H1 (cell line): ENCODE measurements at regions not wholly inside any gene's neighbourhood (a gene's known extent, or its start where the extent isn't known, plus 50 kb on each side); places are given as distances from the start of the nearest gene placed in this dataset.

Experiments
- CBX5 ChIP-seq: fragments of 300-800, 300-1000 bp; sonication (generic); IDR thresholded peaks from 2 replicates; pipeline ENCODE4 v1.7.1; 2016; ENCODE audit warnings: antibody characterized with exemption, low read length, low read depth
- EZH2 ChIP-seq: fragments of 200-600 bp; sonication (generic); IDR thresholded peaks from 2 replicates; pipeline ENCODE4 v1.7.1; 2012; ENCODE audit warnings: low read depth, mild to moderate bottlenecking, moderate library complexity, low read length, inconsistent platforms; ENCODE audit not compliant: severe bottlenecking
- GABPA ChIP-seq: IDR thresholded peaks from 2 replicates; pipeline ENCODE4 v1.6.1; 2011; ENCODE audit warnings: mild to moderate bottlenecking, low read length, moderate library complexity, borderline replicate concordance; ENCODE audit not compliant: insufficient read depth
- GTF2F1 ChIP-seq: IDR thresholded peaks from 2 replicates; pipeline ENCODE4 v1.6.1; 2012; ENCODE audit warnings: low read depth, low read length, improper control_type of control experiment, borderline replicate concordance
- HDAC2 ChIP-seq, 2 experiments: fragments of 300-600 bp in 1 of 2; sonication (generic) in 1 of 2; IDR thresholded peaks; 2 replicates each; pipeline ENCODE4 v1.6.1; 2011 to 2012; ENCODE audit warnings: low read depth in 2 of 2, low read length in 2 of 2, mild to moderate bottlenecking in 2 of 2, moderate library complexity in 2 of 2, borderline replicate concordance in 1 of 2, inconsistent platforms in 1 of 2
- KDM5A ChIP-seq: fragments of 200-600 bp; IDR thresholded peaks from 2 replicates; pipeline ENCODE4 v1.7.1; 2012; ENCODE audit warnings: mild to moderate bottlenecking, low read length, inconsistent platforms, mixed read lengths
- POLR2A ChIP-seq, 2 experiments: IDR thresholded peaks; 1 replicate in 1 of 2; 2 replicates in 1 of 2; pipeline ENCODE4 v1.6.1; 2011; ENCODE audit warnings: low read depth in 2 of 2, low read length in 2 of 2, mild to moderate bottlenecking in 2 of 2; ENCODE audit errors: control extremely low read depth in 1 of 2

- TF ChIP-seq POLR2A (IDR thresholded peaks at IDR 0.05; ENCODE audit: control extremely low read depth in 1 of 2, low read depth in 2 of 2, low read length in 2 of 2) = no peak
- TF ChIP-seq HDAC2 (IDR thresholded peaks at IDR 0.05; ENCODE audit: borderline replicate concordance in 1 of 2, low read depth in 2 of 2, low read length in 2 of 2) = no peak
- no peak for TF ChIP-seq KDM5A
- no peak for TF ChIP-seq EZH2
- TF ChIP-seq CBX5 = no peak
- no peak for TF ChIP-seq GABPA
- TF ChIP-seq GTF2F1 = no peak
Observed at GRCh38 chr13:111589992-111590391, 269.6 kb downstream of the TEX29 start.
